GM12874 (cell line): ENCODE measurements at regions not wholly inside any gene's neighbourhood (a gene's known extent, or its start where the extent isn't known, plus 50 kb on each side); places are given as distances from the start of the nearest gene placed in this dataset.

ENCODE experiments used
- TF ChIP-seq, protein P1 (sequence below): IDR thresholded peaks from 2 replicates; pipeline ENCODE4 v1.5.1; 2011; ENCODE audit warnings: low read depth, mild to moderate bottlenecking, control low read depth, low read length, moderate library complexity; ENCODE audit not compliant: insufficient read depth

DNA sequence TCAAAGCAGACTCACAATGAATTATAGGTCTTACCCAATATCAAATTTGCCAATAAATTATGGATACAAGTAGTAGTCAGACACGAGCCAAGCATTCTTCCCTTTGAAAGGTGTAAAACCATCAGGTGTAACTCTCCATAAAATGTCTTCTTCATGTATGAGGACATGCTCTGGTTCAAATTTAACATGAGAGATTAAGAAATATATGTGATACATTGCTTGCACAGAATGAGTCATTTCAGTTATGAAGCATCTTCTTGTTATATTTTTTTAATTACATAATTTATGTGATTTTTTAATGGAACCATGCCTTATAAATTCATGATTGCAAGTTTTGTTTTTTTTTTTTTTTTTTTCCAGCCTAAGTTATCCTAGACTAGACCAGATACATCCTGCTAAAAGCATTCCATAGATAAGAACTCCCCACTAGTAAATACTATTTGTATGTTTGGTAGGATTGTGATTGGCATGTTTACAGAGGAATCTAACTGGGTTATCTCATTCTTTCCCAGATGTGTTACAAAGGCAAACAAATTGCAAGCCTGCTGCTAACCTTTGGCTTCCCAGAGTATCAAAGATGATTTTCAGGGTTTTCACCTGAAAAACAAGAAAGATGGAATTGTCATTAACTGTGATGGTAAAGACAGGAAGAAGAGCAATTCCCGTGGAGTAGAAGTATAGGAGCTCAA, 621.9 kb downstream of the XIRP2 start:
- TF ChIP-seq, protein P1, sequence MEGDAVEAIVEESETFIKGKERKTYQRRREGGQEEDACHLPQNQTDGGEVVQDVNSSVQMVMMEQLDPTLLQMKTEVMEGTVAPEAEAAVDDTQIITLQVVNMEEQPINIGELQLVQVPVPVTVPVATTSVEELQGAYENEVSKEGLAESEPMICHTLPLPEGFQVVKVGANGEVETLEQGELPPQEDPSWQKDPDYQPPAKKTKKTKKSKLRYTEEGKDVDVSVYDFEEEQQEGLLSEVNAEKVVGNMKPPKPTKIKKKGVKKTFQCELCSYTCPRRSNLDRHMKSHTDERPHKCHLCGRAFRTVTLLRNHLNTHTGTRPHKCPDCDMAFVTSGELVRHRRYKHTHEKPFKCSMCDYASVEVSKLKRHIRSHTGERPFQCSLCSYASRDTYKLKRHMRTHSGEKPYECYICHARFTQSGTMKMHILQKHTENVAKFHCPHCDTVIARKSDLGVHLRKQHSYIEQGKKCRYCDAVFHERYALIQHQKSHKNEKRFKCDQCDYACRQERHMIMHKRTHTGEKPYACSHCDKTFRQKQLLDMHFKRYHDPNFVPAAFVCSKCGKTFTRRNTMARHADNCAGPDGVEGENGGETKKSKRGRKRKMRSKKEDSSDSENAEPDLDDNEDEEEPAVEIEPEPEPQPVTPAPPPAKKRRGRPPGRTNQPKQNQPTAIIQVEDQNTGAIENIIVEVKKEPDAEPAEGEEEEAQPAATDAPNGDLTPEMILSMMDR: no peak

DNA sequence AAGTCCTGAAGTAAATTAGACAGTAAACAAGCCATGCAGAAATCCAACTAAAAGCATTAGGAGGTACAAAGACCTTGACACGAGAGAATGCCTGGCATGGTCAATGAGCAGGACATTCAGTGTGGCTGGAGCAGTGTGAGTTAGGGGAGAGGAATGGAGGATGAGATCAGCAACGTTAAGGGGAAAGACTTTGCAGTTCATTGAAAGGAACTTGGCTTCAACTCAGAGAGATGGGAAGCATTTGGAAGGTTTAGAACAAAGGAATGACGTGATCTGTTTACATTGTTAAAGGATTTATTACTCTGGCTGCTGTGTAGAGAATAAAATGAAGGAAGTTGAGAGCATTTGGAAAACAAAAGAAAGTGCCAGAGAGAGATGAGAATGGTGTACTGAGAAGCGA, 621.3 kb downstream of the XIRP2 start:
- TF ChIP-seq, protein P1: no peak

DNA sequence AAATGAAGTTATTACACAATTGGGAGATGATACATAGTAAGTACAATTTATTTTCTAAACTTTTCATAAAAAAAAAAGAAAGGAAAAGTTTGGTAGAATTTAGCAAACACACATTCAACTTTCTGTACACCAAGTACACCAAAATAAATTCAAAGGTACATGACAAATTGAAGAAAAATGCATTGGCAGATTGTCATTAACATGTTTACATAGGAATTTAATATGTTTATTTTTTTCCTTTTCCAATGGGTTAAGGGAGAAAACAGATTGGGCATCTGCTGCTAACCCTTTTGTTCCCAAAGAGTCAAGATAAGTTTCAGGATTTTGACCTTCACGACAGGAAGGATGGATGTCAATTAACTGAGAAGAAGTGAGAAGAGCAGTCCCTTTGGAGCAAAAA, 620.4 kb downstream of the XIRP2 start:
- TF ChIP-seq, protein P1: no peak

DNA sequence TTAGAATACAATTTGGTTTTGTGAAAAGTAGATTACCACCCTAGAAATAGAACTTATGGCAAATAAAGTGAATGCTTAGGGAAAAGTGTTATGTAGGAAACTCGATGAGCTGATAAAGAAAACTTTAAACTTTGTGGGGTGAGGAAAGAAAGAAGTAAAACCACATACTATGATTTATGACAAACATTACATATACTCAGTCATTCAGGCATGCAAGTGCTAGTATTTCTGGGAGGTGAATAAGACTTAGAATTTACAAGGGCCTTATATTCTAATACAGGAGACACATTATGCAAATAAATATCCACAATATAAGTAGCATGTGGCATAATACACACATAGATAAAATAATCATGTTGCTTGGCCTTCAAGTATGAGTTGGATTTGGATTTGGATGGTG, 618.1 kb downstream of the XIRP2 start:
- TF ChIP-seq, protein P1: no peak

DNA sequence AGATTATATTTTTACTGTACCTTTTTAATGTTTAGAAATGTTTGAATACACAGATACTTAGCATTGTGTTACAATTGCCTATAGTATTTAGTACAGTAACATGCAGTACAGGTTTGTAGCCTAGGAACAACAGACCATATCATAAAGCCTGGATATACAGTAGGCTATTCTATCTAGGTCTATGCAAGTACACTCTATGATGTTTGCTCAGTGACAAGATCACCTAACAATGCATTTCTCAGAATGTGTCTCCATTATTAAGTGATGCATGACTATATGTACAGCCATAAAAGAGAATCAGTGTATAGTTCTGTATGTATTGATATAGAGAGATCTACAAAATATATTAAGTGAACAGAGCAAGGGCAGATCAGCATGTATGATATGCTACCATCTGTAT, 616.4 kb downstream of the XIRP2 start:
- TF ChIP-seq, protein P1: no peak

DNA sequence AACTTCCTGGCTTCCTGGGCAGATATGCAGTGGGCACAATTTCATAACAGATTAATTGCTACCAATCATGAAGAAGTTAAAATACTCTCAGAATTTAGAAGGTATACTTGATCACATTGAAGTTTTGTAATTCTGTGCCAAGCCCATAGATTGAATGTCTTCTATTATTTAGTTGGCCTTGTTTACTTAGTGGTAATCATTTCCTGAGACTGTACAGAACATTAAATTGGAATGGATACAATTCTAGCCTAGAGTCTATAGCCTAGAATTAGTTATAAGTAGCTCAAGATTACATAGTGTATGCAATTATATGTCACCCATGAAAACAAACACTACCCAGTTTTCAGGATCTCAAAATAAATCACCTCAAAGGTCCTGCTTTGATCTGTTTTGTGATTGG, 615.8 kb downstream of the XIRP2 start:
- TF ChIP-seq, protein P1: no peak

DNA sequence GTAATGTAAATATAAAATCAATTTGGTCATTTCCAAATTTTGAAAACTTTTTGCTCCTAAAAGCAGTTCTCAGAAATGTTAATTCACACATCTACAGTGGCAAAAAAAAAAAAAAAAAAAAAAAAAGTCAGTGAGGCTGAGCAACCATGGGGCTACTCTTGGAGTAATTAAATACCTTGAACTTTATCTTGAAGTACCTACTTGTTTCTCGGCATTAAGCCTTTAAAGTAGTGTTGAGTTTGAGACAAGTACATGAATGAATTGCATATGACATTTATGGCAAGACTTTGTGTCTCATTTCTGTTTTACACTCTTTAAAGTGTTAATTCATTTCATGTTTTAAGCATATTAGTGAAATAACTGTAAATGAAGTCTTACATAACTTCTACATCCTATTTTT, 613.3 kb downstream of the XIRP2 start:
- TF ChIP-seq, protein P1: no peak
